Left renal cortex interstitium (tissue), 4 donors: ENCODE measurements at regions not wholly inside any gene's neighbourhood (a gene's known extent, or its start where the extent isn't known, plus 50 kb on each side); places are given as distances from the start of the nearest gene placed in this dataset.

Experiments
- DNase-seq, 4 donors: peaks; one replicate each; pipeline ENCODE4 v3.0.0-alpha.2; 2013; ENCODE audit warnings: low read depth in 4 of 4, low spot score in 2 of 4, missing footprints in 1 of 4

DNA sequence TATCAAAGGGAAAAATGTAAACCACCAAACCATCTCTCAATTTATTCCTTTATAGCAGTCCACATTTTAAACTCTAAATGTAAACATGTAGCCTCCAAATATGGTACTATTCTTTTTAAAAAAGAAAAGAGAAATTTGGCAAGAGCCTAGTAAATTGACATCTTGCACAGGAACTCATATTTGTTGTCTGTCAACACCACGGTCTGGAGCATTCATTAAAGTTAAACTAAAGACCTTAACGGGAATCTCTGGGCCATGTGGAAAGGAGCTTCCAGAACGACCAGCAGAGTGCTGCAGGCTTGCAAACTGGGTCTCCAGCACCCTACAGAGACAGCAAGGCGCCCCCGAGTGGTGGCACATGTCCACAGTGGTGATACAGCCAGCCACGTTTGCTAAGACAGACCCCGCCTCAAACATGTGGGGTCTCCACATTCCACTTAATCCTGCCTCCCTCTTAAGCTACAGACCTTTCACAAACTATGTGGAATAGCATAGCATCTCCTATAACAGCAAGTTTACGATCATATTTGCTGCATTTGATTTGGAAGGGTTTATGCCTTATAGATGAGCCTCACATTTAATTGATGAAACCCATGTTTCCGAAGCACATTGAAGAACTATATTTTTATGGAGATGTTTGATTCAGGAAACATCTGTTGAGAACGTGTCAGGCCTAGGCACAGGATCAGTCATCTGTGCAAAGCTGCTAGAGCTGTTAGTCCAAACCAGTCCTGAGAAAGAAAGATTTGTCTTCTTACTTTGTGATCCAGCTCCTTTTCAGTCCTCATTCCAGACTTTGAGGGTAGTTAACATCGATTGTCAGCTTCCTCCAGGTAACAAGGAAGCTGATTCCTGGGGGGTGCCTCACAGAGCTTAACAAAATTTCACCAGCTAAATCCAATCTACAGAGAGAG lies 96.4 kb upstream of the BACE2 start:
- DNase-seq = no peak

DNA sequence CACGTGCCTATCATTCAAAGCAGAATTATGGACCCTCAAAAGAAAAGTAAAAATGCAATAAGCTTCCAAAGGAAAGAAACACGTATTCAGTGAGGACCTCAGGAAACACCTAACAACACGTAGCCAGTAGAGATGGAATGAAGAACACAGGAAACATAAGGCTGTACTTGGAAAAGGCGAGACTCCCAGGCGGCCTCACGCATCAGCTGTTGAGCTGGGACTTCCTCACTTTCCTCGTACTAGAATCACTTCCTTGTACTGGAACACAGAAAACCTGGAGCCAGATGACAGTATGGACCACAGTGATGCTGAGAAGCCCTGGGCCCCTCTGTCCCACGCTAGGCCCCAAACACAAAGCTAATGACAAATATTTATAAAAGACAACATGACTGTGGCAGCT lies 94.4 kb upstream of the BACE2 start:
- no peak for DNase-seq

DNA sequence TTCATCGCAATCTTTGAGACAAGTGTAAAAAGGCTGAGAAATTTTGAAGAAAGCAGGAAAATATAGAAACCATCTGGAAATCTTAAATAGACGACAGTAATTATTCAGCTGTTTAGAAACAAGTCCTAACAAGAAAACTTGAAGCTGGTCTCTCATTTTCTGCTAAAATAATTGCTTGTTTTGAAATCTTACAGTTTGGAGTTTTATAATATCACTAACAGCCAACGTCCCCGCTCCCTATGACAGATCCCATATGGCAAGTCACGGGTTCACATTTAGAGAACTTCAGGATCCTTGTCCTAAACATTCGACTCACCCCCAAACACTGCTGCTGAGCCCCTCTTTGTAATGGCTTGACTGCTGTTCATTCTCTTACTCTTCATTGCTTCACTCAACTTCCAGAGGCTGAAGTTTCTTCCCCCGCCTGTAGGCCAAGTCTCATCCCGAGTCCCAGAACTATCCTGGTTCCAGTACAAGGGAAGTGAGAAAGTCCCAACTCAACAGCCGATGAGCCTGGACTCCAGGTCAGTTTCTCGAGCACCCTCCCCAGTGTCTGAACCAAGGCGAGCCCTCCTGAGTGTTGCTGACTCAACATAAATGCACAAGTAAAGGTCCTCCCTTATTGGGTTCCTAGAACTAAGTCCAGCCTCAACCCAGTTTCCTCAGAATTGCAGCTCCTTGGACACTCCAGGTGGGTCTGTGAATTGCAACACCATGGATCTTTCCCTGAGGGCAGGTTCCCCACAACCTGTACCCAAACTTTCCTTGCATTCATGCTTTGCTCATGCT lies 93.4 kb upstream of the BACE2 start:
- no peak for DNase-seq

DNA sequence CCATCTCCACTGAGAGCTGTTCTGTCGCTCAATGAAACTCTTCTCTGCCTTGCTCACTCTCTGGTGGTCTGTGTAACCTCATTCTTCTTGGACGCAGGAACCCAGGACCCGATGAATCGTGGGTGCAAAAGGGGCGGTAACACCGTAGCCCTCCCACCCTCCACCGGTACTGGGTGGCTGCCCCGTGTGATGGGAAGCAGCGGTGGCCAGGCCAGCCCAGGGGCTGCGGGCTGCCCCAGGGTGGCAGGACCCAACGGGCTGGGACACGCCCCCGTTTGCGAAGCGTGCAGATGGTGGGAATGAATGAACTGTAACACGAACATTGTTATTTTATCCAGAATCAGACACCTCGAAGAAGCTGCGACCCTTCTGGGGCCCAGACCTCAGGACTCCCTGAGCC lies 92.3 kb upstream of the BACE2 start:
- no peak for DNase-seq

DNA sequence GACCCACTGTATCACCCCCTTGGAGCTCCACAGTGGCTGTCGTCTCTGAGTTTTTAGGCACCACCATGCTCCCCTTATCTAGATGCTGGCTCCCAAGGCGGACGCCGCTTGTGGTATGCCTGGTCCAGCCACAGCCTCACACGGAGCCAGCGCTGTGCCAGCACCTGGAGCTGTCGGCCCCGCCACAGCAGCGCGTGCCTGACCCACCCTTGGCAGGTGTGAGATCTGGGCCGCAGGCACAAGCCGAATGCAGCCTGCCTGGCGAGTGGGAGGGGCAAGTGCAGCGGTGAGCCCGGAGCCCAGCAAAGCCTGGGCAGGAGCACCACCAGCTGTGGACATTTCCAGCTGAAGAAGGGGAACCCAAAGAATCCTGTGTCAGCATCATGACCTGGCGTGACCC lies 91.9 kb upstream of the BACE2 start:
- DNase-seq = no peak

DNA sequence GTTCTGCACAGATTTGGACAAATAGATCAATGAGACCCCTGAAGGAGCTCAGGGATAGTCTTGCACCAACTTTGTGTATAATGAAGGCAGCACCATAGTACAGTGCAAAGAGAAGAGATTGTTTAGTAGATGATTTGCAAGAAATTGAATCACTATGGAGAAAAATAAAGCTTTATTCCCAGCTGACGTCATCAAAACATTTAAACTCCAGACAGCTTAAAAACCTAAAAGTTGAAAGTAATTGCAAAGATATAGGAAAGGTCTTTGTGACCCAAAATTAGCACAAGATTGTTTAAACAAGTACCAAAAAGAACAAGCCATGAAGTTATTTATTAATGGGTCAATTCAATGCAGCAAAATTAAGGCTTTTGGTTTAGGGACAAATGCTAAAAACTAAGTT lies 88.8 kb upstream of the BACE2 start:
- no peak for DNase-seq

DNA sequence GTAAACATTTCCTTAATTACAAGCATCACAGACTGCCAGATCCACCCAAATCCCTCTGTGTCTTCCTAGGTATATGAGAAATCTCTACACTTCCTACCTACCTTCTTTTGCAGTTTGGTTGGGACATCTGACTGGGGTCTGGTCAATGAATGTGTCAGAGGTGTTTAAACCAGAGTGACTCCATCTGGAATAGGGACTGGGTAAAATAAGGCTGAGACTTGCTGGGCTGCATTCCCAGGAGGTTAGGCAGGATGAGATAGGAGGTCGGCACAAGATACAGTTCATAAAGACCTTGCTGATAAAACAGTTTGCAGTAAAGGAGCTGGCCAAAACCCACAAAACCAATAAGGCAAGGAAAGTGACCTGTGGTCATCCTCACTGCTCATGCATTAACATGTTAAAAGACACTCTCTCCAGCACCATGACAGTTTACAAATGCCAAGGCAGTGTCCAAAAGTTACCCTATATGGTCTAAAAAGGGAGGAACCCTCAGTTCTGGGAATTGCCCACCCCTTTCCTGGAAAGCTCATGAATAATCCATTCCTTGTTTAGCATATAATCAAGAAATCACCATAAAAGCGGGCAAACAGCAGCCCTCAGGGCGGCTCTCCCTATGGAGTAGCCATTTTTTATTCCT lies 87.4 kb upstream of the BACE2 start:
- no peak for DNase-seq

DNA sequence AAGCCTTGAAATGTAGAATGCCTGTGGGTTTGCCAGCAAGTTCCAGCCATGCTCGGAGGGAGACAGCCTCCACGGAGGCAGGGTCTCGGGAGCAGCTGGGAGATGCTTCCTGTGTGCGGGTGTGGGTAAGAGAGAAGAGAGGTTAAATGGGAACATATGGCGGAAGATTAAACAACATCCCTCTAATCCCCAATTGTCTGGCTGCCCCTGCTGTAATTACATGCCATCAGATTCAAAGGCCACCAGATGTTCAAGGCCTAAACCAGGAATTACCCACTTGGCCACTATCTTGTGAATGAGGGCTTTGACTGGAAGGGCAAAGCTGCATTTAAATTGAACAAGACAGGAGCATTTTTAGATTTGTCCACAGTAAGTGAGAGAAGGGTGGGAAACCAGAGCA lies 81.4 kb upstream of the BACE2 start:
- no peak for DNase-seq

DNA sequence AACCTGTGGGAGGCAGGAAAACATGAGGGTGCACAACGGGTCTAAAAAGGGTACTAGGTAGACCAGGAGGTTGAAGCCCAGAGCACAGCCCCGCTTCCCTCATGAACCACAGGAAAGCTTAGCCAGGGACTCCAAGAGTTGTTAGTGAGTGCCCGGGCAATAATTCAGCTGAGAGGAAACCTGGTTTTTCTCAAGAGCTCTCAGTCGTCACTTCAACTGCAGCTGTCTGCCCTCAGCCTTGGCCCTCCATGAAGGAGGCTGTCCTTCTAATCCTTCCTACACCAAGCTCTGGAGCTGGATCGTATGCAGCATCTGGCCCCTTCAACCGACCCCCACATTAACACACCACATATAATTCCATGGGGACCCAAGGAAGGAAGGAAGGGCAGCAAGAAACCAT lies 77.0 kb upstream of the BACE2 start:
- DNase-seq = no peak

DNA sequence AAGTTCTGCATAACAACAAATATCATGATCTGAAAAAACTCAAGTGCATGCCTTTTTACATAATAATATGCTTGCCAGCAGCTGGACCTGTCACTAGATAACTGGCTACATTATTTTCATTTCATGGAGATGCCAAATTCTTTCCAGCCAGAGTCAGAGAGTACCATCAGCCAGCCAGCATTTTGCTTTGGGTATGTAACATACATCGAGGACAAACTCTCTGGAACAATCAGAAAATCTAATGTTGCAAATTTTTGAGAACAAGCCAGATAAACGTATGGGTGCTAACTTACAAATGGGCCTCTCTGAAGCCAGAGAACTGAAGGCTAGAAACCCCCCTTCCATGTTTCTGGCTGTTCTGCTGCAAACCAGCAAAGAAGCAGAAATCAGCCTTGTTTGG lies 76.3 kb upstream of the BACE2 start:
- no peak for DNase-seq

DNA sequence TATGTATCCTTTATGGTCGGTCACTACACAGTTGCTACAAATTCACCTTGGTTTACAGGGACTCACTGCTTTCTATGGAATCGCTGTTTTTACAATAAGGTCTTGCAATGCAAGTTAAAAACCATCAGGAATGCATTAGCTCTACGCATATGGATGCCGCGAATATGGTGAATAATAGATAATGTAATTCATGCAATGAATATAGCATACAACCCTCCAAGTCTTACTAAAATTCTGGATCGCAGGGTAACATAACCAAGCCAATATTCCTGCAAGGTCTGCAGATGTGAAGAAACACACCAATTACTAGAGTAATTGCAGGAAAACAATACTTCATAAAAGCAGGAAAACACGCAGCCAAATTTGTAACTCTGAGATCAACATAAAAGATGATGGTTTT lies 75.6 kb upstream of the BACE2 start:
- DNase-seq = no peak

DNA sequence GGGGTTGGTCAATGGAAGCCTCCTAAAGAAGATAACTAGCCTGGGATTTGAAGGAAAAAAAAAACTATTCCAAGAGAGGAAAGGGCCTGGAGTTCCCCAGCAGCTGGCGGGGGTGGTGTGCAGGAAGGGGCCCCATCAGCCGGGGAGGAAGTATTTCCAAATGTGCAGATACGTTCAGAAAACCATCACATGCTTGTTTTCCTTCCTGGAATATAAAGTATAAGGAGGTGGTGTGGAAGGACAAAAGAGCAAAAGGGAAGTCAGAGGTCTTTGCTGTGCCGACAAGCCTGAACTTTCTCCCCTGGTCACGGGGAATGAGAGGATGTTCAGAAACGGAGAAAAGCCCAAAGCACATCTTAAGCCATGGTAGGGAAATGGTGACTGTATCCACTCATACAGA lies 72.0 kb upstream of the BACE2 start:
- DNase-seq = no peak

DNA sequence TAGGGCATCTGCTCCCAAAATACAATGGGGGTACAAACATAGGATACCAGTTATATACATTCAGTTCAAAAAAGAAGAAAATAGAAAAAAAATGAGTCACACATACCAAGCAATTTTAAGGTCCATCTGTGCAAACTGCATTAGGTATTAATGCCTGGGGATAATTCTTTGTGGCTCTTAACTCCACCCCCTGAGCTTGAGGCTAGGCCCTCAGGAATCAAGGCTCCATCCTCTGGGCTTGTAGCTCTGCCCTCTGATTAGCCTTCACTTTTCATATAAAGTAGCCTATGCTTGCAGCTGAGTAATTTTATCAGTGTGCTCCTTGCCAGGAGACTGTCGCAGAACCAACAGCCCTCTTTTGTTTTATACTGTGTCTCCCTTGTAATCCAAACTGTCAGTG lies 69.9 kb upstream of the BACE2 start:
- no peak for DNase-seq

DNA sequence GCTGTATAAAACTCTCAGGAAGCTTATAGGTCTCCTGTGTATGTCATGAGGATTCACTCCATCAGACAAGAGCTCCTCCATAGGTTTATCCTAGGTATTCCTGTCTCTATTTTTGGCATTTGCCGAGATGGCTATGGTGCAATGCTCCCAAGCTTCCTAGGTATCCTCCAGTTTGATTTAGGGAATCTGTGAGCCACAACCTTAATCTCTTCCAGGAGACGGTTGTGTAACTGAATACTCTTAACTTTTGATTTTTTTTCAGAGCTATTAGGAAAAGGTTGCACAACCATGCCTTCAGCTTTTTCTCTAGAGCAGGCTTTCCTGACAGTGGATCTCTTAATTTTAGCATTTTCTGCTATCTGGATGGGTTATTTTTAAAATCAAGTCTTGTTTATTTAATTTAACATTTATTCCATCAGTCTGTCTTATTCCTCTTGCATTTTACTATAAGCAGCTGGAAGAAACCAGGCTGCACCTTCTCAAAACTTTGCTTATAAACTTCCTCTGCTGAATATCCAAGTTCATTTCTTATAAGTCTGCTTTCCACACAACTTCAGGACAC lies 69.4 kb upstream of the BACE2 start:
- no peak for DNase-seq

DNA sequence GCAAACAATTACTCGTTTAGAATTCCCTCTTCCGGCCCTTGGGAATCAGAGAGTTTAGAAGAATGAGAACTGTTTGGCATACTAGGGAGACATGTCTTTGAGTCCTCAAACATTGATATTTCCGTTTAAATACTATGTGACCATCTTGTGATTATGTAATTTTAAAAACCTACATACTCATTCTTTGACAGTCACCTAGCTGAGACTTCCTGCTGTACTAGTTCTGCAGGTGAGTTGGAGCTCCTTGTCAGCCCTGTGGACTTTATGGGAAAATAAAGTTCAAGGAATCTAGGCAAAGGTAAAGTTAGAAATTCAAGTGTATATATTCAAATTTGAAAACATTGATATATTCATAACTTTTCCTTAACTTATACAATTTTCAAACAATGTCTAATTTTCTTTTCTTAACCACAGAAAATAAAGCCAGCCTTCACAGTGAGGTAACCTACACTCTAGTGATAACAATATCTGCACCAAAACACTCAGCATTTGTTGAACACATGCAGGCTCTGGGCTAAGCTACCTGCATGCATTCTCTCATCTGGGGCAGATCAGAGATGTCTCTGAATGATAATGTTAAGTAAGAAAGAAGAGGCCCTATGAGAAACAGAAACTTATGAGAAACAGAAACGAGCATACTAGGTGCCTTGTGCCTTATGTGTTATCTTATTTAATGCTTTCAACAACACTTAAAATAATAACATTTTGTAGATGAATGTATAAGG lies 67.0 kb upstream of the BACE2 start:
- DNase-seq = no peak

DNA sequence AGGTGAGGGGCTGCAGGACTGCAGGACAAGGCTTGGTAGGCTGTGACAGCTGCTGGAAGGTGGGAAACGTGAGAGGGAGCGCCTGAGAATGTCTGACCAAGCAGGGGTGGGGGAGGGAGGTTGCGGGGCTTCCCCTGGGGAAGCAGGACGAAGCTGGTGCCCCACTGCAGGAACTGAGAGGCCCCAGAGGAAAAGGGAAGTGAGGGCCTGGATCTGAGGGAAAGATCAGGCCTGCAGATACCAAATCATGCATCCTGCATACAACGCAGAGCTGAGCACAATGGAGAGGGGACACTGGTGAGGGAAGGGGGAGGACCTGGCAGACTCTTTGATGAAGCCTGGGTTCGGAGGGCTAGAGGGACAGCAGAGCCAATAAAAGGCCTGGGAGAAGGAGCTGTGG lies 65.7 kb upstream of the BACE2 start:
- no peak for DNase-seq

DNA sequence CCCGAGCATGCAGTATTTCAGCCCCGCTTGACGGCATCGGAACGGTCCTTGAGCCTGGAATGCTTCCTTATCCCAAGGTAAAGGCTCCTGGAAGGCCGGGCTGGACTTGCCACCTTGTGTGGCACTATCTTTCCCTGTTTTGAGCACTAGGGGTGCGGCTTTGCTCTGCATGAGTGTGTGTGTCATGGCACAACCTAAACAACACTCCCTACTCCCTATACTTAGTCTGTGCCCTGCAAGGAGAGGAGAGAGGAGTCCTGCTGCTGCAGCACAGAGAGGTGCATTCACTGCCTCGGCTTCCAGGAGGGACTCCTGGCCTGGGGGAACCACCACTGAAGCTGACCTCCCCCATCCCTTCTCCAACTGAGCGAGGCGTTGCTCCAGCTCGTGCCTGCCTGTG lies 60.4 kb upstream of the BACE2 start:
- DNase-seq = no peak

DNA sequence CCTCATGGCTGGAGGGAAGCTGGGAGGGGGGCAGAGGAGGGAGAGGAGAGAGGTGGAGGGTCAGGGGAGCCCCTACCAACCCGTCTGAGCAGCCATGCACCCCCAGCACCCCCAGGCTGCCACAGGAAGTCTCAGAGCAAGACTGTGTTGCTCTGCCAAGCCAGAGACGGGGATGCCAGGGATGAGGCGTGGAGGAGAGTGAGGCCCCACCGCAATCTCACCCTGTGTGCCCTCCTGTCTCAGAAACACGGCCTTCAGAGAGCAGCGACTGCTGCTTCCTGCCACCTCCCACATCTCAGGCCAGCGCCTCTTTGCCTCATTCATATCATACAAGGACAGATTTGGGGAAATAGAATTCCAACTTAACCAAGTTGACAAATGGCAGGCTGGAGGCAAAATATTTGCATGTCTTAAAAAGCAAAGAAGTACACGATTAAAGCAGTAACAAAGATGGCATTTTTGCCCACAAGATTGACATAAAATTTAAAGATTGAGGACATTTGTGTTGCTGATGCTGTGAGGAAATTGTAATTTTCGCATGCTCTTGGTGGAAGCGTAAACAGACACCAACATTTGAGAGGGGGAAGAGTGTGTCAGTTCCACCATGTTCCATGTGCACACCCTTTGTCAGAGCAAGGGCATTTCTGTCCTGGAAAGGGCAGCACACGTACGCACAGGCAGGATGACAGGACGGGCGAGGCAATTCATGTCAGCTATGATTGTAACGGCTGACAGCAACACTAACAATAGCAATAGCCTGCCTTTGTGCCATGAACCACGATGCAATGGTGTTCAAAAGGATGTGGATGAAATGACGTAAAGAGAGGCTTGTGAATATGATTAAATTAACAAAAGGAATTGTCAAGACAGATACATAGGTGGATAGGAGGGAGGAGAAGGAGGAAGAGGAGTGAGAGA lies 59.0 kb upstream of the BACE2 start:
- DNase-seq = no peak

DNA sequence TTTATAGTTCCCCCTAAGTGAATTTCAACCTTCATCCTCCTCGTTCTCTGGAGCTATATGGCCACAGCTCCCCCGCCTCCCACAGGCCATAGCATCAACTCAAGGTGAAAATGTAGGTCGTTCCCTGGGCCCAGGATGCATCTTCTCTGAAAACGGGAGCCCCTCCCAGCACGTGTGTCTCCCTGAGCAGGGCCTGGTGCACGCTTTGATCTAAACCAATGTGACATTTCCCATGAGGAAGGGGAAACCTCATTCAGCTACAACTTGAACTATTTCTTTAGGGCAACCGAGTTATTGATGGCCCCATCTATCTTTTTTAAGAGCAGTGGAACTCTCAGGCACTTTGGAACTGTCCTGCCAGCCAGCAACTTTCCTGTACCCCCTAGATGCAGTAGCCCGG lies 57.8 kb upstream of the BACE2 start:
- DNase-seq = no peak

DNA sequence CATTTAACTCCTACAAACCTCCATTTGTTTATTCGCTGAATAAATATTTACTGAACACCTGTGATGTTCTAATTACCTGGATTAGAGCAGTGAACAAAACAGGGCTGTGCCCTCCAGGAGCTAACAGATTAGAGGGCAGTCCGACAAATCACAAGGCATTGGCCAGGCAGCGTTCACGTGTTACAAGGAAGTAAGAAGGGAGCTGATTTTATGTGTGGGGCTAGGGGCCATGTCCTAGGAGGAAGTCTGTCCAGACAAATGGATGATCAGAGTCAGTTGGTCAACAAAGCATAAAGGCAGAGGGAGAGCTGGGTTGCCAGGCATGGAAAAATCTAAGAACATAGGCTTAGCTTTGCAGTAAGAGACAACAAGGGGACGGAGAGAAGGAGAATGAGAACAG lies 57.3 kb upstream of the BACE2 start:
- DNase-seq = no peak
